H9 (cell line): ENCODE measurements at regions not wholly inside any gene's neighbourhood (a gene's known extent, or its start where the extent isn't known, plus 50 kb on each side); places are given as distances from the start of the nearest gene placed in this dataset.

Source experiments
- DNase-seq: peaks from one replicate; pipeline ENCODE4 v3.0.0-alpha.2; 2017
- H2AFZ ChIP-seq: one replicate; pipeline ENCODE4 v1.6.1; 2013; ENCODE audit warnings: mild to moderate bottlenecking, low read length, control low read depth, moderate library complexity
- H2AK5ac ChIP-seq: 2 replicates; pipeline ENCODE4 v1.6.1; 2013; ENCODE audit warnings: low read length, control low read depth, mixed read lengths; ENCODE audit not compliant: insufficient read length
- H2BK120ac ChIP-seq: one replicate; pipeline ENCODE4 v1.6.1; 2013; ENCODE audit warnings: low read depth, mild to moderate bottlenecking, low read length, control low read depth, inconsistent platforms; ENCODE audit not compliant: poor library complexity, severe bottlenecking
- H2BK12ac ChIP-seq: 2 replicates; pipeline ENCODE4 v1.6.1; 2013; ENCODE audit warnings: low read length, control low read depth, mixed read lengths, low read depth; ENCODE audit not compliant: insufficient read length
- H2BK15ac ChIP-seq: 2 replicates; pipeline ENCODE4 v1.6.1; 2013; ENCODE audit warnings: low read depth, low read length, control low read depth
- H2BK20ac ChIP-seq: one replicate; pipeline ENCODE4 v1.6.1; 2013; ENCODE audit warnings: low read depth, mild to moderate bottlenecking, low read length, control low read depth, inconsistent platforms; ENCODE audit not compliant: poor library complexity, severe bottlenecking
- H2BK5ac ChIP-seq: 2 replicates; pipeline ENCODE4 v1.6.1; 2013; ENCODE audit warnings: low read length, control low read depth, mixed read lengths; ENCODE audit not compliant: insufficient read length
- H3K14ac ChIP-seq: 2 replicates; pipeline ENCODE4 v1.6.1; 2013; ENCODE audit warnings: low read length, control low read depth; ENCODE audit not compliant: insufficient read depth
- H3K18ac ChIP-seq: 2 replicates; pipeline ENCODE4 v1.6.1; 2013; ENCODE audit warnings: low read depth, mild to moderate bottlenecking, mixed read lengths, low read length, control low read depth; ENCODE audit not compliant: insufficient read length
- H3K23ac ChIP-seq: 2 replicates; pipeline ENCODE4 v1.6.1; 2013; ENCODE audit warnings: low read length, control low read depth, mixed read lengths, low read depth; ENCODE audit not compliant: insufficient read length
- H3K23me2 ChIP-seq: 2 replicates; pipeline ENCODE4 v1.6.1; 2013; ENCODE audit warnings: low read depth, mild to moderate bottlenecking, mixed read lengths, low read length, control low read depth; ENCODE audit not compliant: insufficient read length, poor library complexity, severe bottlenecking
- H3K27ac ChIP-seq: 2 replicates; pipeline ENCODE4 v1.5.1; 2013; ENCODE audit warnings: low read length, control low read depth, mixed read lengths, low read depth; ENCODE audit not compliant: insufficient read length
- H3K27me3 ChIP-seq: 2 replicates; pipeline ENCODE4 v1.6.1; 2013; ENCODE audit warnings: low read length, control low read depth, inconsistent platforms; ENCODE audit not compliant: insufficient read depth
- H3K4ac ChIP-seq: 2 replicates; pipeline ENCODE4 v1.6.1; 2013; ENCODE audit warnings: low read depth, mild to moderate bottlenecking, control low read depth, inconsistent platforms, low read length, moderate library complexity
- H3K4me1 ChIP-seq: 2 replicates; pipeline ENCODE4 v1.6.1; 2013; ENCODE audit warnings: low read length, control low read depth, inconsistent platforms; ENCODE audit not compliant: insufficient read depth
- H3K4me2 ChIP-seq: 2 replicates; pipeline ENCODE4 v1.6.1; 2013; ENCODE audit warnings: low read length, control low read depth, mixed read lengths; ENCODE audit not compliant: insufficient read length, insufficient read depth
- H3K56ac ChIP-seq: 2 replicates; pipeline ENCODE4 v1.6.1; 2013; ENCODE audit warnings: low read depth, mild to moderate bottlenecking, mixed read lengths, low read length, control low read depth; ENCODE audit not compliant: insufficient read length
- H3K79me1 ChIP-seq: 2 replicates; pipeline ENCODE4 v1.6.1; 2013; ENCODE audit warnings: low read depth, mild to moderate bottlenecking, moderate library complexity, low read length, control low read depth, inconsistent platforms; ENCODE audit not compliant: insufficient read depth, poor library complexity, severe bottlenecking
- H3K79me2 ChIP-seq: 2 replicates; pipeline ENCODE4 v1.6.1; 2013; ENCODE audit warnings: low read length, control low read depth, inconsistent platforms; ENCODE audit not compliant: insufficient read depth
- H3K9ac ChIP-seq: 2 replicates; pipeline ENCODE4 v1.6.1; 2013; ENCODE audit warnings: low read length, control low read depth, mixed read lengths; ENCODE audit not compliant: insufficient read length; ENCODE audit errors: extremely low read depth
- H3K9me3 ChIP-seq: one replicate; pipeline ENCODE4 v1.6.1; 2013; ENCODE audit warnings: low read depth, low read length, inconsistent platforms; ENCODE audit not compliant: control insufficient read depth
- H3T11ph ChIP-seq: one replicate; pipeline ENCODE4 v1.6.1; 2013; ENCODE audit warnings: mild to moderate bottlenecking, low read length, control low read depth, inconsistent platforms
- H4K20me1 ChIP-seq: one replicate; pipeline ENCODE4 v1.6.1; 2013; ENCODE audit not compliant: control insufficient read depth, insufficient read length, insufficient read depth
- H4K5ac ChIP-seq: 2 replicates; pipeline ENCODE4 v1.6.1; 2013; ENCODE audit warnings: low read depth, mild to moderate bottlenecking, mixed read lengths, low read length, control low read depth; ENCODE audit not compliant: insufficient read length
- H4K8ac ChIP-seq: replicated peaks from 2 replicates; pipeline ENCODE4 v1.6.1; 2013; ENCODE audit warnings: low read length, control low read depth, mixed read lengths, low read depth; ENCODE audit not compliant: insufficient read length
- H4K91ac ChIP-seq: 2 replicates; pipeline ENCODE4 v1.6.1; 2013; ENCODE audit warnings: low read depth, mild to moderate bottlenecking, moderate library complexity, mixed read lengths, low read length, control low read depth; ENCODE audit not compliant: insufficient read length
- H3K27ac Mint-ChIP-seq, 3 experiments: 2 replicates in 2 of 3; 3 replicates in 1 of 3; pipeline ENCODE4 v1.8.0; 2020 to 2021; ENCODE audit warnings: mixed read lengths in 3 of 3, mild to moderate bottlenecking in 1 of 3, moderate library complexity in 1 of 3
- H3K27me3 Mint-ChIP-seq: 2 replicates; pipeline ENCODE4 v1.8.0; 2021; ENCODE audit warnings: low read depth, mild to moderate bottlenecking, moderate library complexity, mixed read lengths
- H3K36me3 Mint-ChIP-seq, 3 experiments: 2 replicates in 2 of 3; 3 replicates in 1 of 3; pipeline ENCODE4 v1.8.0; 2020 to 2021; ENCODE audit warnings: low read depth in 3 of 3, mixed read lengths in 3 of 3; ENCODE audit not compliant: insufficient read depth in 1 of 3
- H3K4me1 Mint-ChIP-seq, 2 experiments: 2 replicates each; pipeline ENCODE4 v1.8.0; 2020; ENCODE audit warnings: mixed read lengths in 2 of 2
- H3K4me3 Mint-ChIP-seq, 2 experiments: 2 replicates in 1 of 2; 3 replicates in 1 of 2; pipeline ENCODE4 v1.8.0; 2020 to 2021; ENCODE audit warnings: mild to moderate bottlenecking in 2 of 2, mixed read lengths in 2 of 2, moderate library complexity in 1 of 2
- H3K9me3 Mint-ChIP-seq, 2 experiments: 2 replicates in 1 of 2; 3 replicates in 1 of 2; pipeline ENCODE4 v1.8.0; 2020; ENCODE audit warnings: mild to moderate bottlenecking in 2 of 2, mixed read lengths in 2 of 2, moderate library complexity in 1 of 2
- CTCF ChIP-seq: fragments of 200-600 bp; sonication (generic); conservative IDR thresholded peaks from 3 replicates; pipeline ENCODE4 v1.8.0; 2021; ENCODE audit warnings: antibody characterized with exemption, mild to moderate bottlenecking
- WGBS: extraction: QIAGEN DNeasy Blood & Tissue Kit; methylation state at CpG from one replicate; pipeline ENCODE4 v1.1.7; 2013; ENCODE audit warnings: missing lambda C conversion rate, low lambda C conversion rate, mixed read lengths; ENCODE audit not compliant: insufficient read length; ENCODE audit errors: extremely low coverage; 5-methylcytosine and 5-hydroxymethylcytosine counted together

GRCh38 chr12:4064008-4064407 is 190.8 kb upstream of the PARP11 start:
- H3K27me3 ChIP-seq = no peaks in the 10 kb centered on the region
- H3K36me3 Mint-ChIP-seq = no peaks in the 10 kb centered on the region
- H2BK120ac ChIP-seq = no peak overlapping the region

More at GRCh38 chr12:4064008-4064407, 190.8 kb upstream of the PARP11 start:
- H3T11ph ChIP-seq = no peak overlapping the region
- no peak overlapping the region for H4K5ac ChIP-seq
- no peaks in the 10 kb centered on the region for H3K79me2 ChIP-seq
- H2AK5ac ChIP-seq = no peak overlapping the region
- no peak overlapping the region for H2AFZ ChIP-seq
- Mint-ChIP-seq H3K4me3 (no peak overlapping the region), H3K9me3 (no peaks in the 10 kb centered on the region), H3K27me3 (peaks cover 1% of the 10 kb centered on the region; the same call in 1 of the 2 replicates), H3K4me1 (peaks cover 18 to 19% of the 10 kb centered on the region in 2 experiments), H3K27ac (no peak overlapping the region)
- no peak overlapping the region for H4K91ac ChIP-seq
- no peak overlapping the region for H3K23ac ChIP-seq
- H3K4me2 ChIP-seq = no peak overlapping the region
- no peaks in the 10 kb centered on the region for H4K20me1 ChIP-seq
- no peaks in the 10 kb centered on the region for H3K23me2 ChIP-seq
- no peak overlapping the region for H2BK15ac ChIP-seq
- no peaks in the 10 kb centered on the region for H3K9me3 ChIP-seq
- no peak for TF ChIP-seq CTCF
- H3K27ac ChIP-seq = no peak overlapping the region
- H2BK20ac ChIP-seq = no peak overlapping the region
- H3K56ac ChIP-seq = no peak overlapping the region
- H3K9ac ChIP-seq = no peak overlapping the region
- H3K18ac ChIP-seq = no peak overlapping the region
- WGBS = no CpG with 5 or more reads among the region's 5 CpGs
- no peak overlapping the region for H4K8ac ChIP-seq
- H3K14ac ChIP-seq = no peak overlapping the region
- H3K4me1 ChIP-seq = peaks cover 2% of the 10 kb centered on the region; the same call in 1 of the 2 replicates
- H3K79me1 ChIP-seq = no peaks in the 10 kb centered on the region
- no peak overlapping the region for H2BK12ac ChIP-seq
- no peak for DNase-seq
- H2BK5ac ChIP-seq = no peak overlapping the region
- no peak overlapping the region for H3K4ac ChIP-seq
